HEK293 (cell line): ENCODE measurements at regions not wholly inside any gene's neighbourhood (a gene's known extent, or its start where the extent isn't known, plus 50 kb on each side); places are given as distances from the start of the nearest gene placed in this dataset.

Source experiments
- CTCF ChIA-PET: fragments of 350-600 bp; formaldehyde crosslinking; extraction: SDS; loops from one replicate; lab custom pipeline; 2021; ENCODE audit warnings: antibody characterized with exemption; lab: Yijun Ruan, JAX
- POLR2A ChIA-PET: fragments of 300-600 bp; formaldehyde crosslinking; extraction: SDS; loops from one replicate; lab custom pipeline; 2020; ENCODE audit warnings: antibody characterized with exemption, inconsistent platforms; lab: Yijun Ruan, JAX
- H3K27ac ChIP-seq: fragments of 200-500 bp; sonication (Bioruptor generic); 2 replicates; pipeline ENCODE4 v1.5.1; 2014; ENCODE audit warnings: low read depth, low read length, control low read depth, inconsistent platforms; ENCODE audit errors: extremely low read depth
- H3K36me3 ChIP-seq, 2 experiments: fragments of 200-500 bp in 1 of 2; sonication (Bioruptor generic) in 1 of 2; 1 replicate in 1 of 2; 2 replicates in 1 of 2; pipeline ENCODE4 v1.5.1; 2014 to 2017; ENCODE audit warnings: inconsistent platforms in 2 of 2, low read length in 2 of 2; ENCODE audit not compliant: control insufficient read depth in 2 of 2, insufficient read depth in 1 of 2
- H3K4me1 ChIP-seq: fragments of 200-500 bp; sonication (Bioruptor generic); 2 replicates; pipeline ENCODE4 v1.5.1; 2014; ENCODE audit warnings: mild to moderate bottlenecking, low read length, inconsistent platforms; ENCODE audit not compliant: control insufficient read depth, insufficient read depth
- H3K4me3 ChIP-seq: 2 replicates; pipeline ENCODE4 v1.5.1; 2011; ENCODE audit warnings: low read depth, mild to moderate bottlenecking, control low read depth, low read length, moderate library complexity
- H3K9me3 ChIP-seq: fragments of 200-500 bp; sonication (Bioruptor generic); 2 replicates; pipeline ENCODE4 v1.5.1; 2014; ENCODE audit warnings: low read depth, low read length, inconsistent platforms; ENCODE audit not compliant: control insufficient read depth, insufficient read depth
- CTCF ChIP-seq: fragments of 450-650 bp; formaldehyde crosslinking; IDR thresholded peaks from 2 replicates; pipeline ENCODE4 v1.5.1; 2016; ENCODE audit warnings: missing biosample characterization, missing genetic modification characterization
- ELK4 ChIP-seq: IDR thresholded peaks from 2 replicates; pipeline ENCODE4 v1.6.1; 2011; ENCODE audit warnings: mild to moderate bottlenecking, low read depth, low read length, borderline replicate concordance
- GLI4 ChIP-seq: fragments of 450-650 bp; formaldehyde crosslinking; IDR thresholded peaks from 2 replicates; pipeline ENCODE4 v1.5.1; 2016; ENCODE audit warnings: missing biosample characterization, missing genetic modification characterization
- HIC1 ChIP-seq: fragments of 450-650 bp; formaldehyde crosslinking; IDR thresholded peaks from 2 replicates; pipeline ENCODE4 v1.5.1; 2016; ENCODE audit warnings: missing biosample characterization, missing genetic modification characterization
- HOXD13 ChIP-seq: sonication (generic); formaldehyde crosslinking; IDR thresholded peaks from 2 replicates; pipeline ENCODE4 v1.8.0; 2022; ENCODE audit warnings: missing genetic modification reagents, borderline replicate concordance
- KLF8 ChIP-seq: fragments of 450-650 bp; formaldehyde crosslinking; IDR thresholded peaks from 2 replicates; pipeline ENCODE4 v1.5.1; 2016; ENCODE audit warnings: missing biosample characterization, missing genetic modification characterization
- OSR2 ChIP-seq: fragments of 450-650 bp; formaldehyde crosslinking; IDR thresholded peaks from 2 replicates; pipeline ENCODE4 v1.5.1; 2016; ENCODE audit warnings: missing biosample characterization, missing genetic modification characterization
- PRDM10 ChIP-seq: fragments of 450-650 bp; formaldehyde crosslinking; IDR thresholded peaks from 2 replicates; pipeline ENCODE4 v1.5.1; 2016; ENCODE audit warnings: missing biosample characterization, missing genetic modification characterization
- SALL2 ChIP-seq: fragments of 450-650 bp; formaldehyde crosslinking; IDR thresholded peaks from 2 replicates; pipeline ENCODE4 v1.5.0; 2017; ENCODE audit warnings: missing biosample characterization, mild to moderate bottlenecking, missing genetic modification characterization, borderline replicate concordance
- ZBTB20 ChIP-seq: fragments of 450-650 bp; formaldehyde crosslinking; IDR thresholded peaks from 2 replicates; pipeline ENCODE4 v1.5.1; 2016; ENCODE audit warnings: missing biosample characterization, missing genetic modification characterization
- ZFHX2 ChIP-seq: fragments of 450-650 bp; formaldehyde crosslinking; conservative IDR thresholded peaks from 2 replicates; pipeline ENCODE4 v1.5.1; 2016; ENCODE audit warnings: missing biosample characterization, missing genetic modification characterization
- ZNF132 ChIP-seq: fragments of 450-650 bp; formaldehyde crosslinking; IDR thresholded peaks from 2 replicates; pipeline ENCODE4 v1.5.1; 2017; ENCODE audit warnings: missing biosample characterization, missing genetic modification characterization, borderline replicate concordance
- ZNF23 ChIP-seq: fragments of 450-650 bp; formaldehyde crosslinking; IDR thresholded peaks from 2 replicates; pipeline ENCODE4 v1.5.1; 2016; ENCODE audit warnings: missing biosample characterization, missing genetic modification characterization, borderline replicate concordance
- ZNF24 ChIP-seq: fragments of 450-650 bp; formaldehyde crosslinking; IDR thresholded peaks from 2 replicates; pipeline ENCODE4 v1.5.1; 2016; ENCODE audit warnings: missing biosample characterization, missing genetic modification characterization
- ZNF311 ChIP-seq: fragments of 450-650 bp; formaldehyde crosslinking; IDR thresholded peaks from 2 replicates; pipeline ENCODE4 v1.5.1; 2017; ENCODE audit warnings: missing biosample characterization, missing genetic modification characterization, borderline replicate concordance
- ZNF341 ChIP-seq: fragments of 450-650 bp; formaldehyde crosslinking; IDR thresholded peaks from 2 replicates; pipeline ENCODE4; 2016; ENCODE audit warnings: low read depth, missing biosample characterization, missing genetic modification characterization
- ZNF416 ChIP-seq: fragments of 450-650 bp; formaldehyde crosslinking; IDR thresholded peaks from 2 replicates; pipeline ENCODE4 v1.5.1; 2016; ENCODE audit warnings: missing biosample characterization, missing genetic modification characterization
- ZNF426 ChIP-seq: fragments of 450-650 bp; formaldehyde crosslinking; IDR thresholded peaks from 2 replicates; pipeline ENCODE4 v1.5.1; 2017; ENCODE audit warnings: missing biosample characterization, missing genetic modification characterization, mild to moderate bottlenecking, inconsistent platforms, moderate library complexity
- ZNF510 ChIP-seq: fragments of 450-650 bp; formaldehyde crosslinking; IDR thresholded peaks from 2 replicates; pipeline ENCODE4 v1.5.1; 2018; ENCODE audit warnings: mild to moderate bottlenecking, missing genetic modification characterization, missing biosample characterization; ENCODE audit not compliant: insufficient replicate concordance
- ZNF514 ChIP-seq: fragments of 450-650 bp; formaldehyde crosslinking; IDR thresholded peaks from 2 replicates; pipeline ENCODE4 v1.5.1; 2016; ENCODE audit warnings: missing biosample characterization, missing genetic modification characterization
- ZNF571 ChIP-seq: fragments of 450-650 bp; formaldehyde crosslinking; IDR thresholded peaks from 2 replicates; pipeline ENCODE4 v1.5.0; 2017; ENCODE audit warnings: missing biosample characterization, missing genetic modification characterization
- ZNF585B ChIP-seq: fragments of 450-650 bp; formaldehyde crosslinking; IDR thresholded peaks from 2 replicates; pipeline ENCODE4 v1.5.1; 2016; ENCODE audit warnings: missing biosample characterization, missing genetic modification characterization
- ZNF623 ChIP-seq: fragments of 450-650 bp; formaldehyde crosslinking; IDR thresholded peaks from 2 replicates; pipeline ENCODE4 v1.5.1; 2016; ENCODE audit warnings: missing biosample characterization, missing genetic modification characterization
- ZNF654 ChIP-seq: fragments of 450-650 bp; formaldehyde crosslinking; IDR thresholded peaks from 2 replicates; pipeline ENCODE4 v1.5.1; 2016; ENCODE audit warnings: low read depth, missing biosample characterization, missing genetic modification characterization
- ZNF704 ChIP-seq: fragments of 450-650 bp; formaldehyde crosslinking; IDR thresholded peaks from 2 replicates; pipeline ENCODE4 v1.5.1; 2016; ENCODE audit warnings: missing biosample characterization, missing genetic modification characterization
- ZSCAN23 ChIP-seq: fragments of 450-650 bp; formaldehyde crosslinking; IDR thresholded peaks from 2 replicates; pipeline ENCODE4 v1.5.1; 2016; ENCODE audit warnings: missing biosample characterization, missing genetic modification characterization

GRCh38 chr3:3559786-3560185, 239.4 kb upstream of the LRRN1 start (continued):
- no peak for TF ChIP-seq ZNF514 (tag by site-specific recombination)
- TF ChIP-seq ZNF426 (tag by site-specific recombination) = no peak
- no peak for TF ChIP-seq ZNF311 (tag by site-specific recombination)
- TF ChIP-seq CTCF (tag by site-specific recombination) = no peak
- TF ChIP-seq ZNF704 = no peak
- TF ChIP-seq ZFHX2 (tag by site-specific recombination) = no peak
- no peak for TF ChIP-seq ZNF24 (tag by site-specific recombination)
- no peak for TF ChIP-seq KLF8 (tag by site-specific recombination)
- TF ChIP-seq ZNF623 (tag by site-specific recombination) = no peak
- no peak for TF ChIP-seq ZNF341 (tag by site-specific recombination)

- Histone ChIP-seq H3K4me3 (no peak overlapping the region), H3K9me3 (no peaks in the 10 kb centered on the region), H3K4me1 (no peaks in the 10 kb centered on the region), H3K27ac (no peak overlapping the region), H3K36me3 (no peaks in the 10 kb centered on the region)
- ChIA-PET CTCF (interaction anchor here (0.5 kb wide), 1 partner anchor 170 kb away, joined by 3 read pairs; no protein-coding TSS in a partner anchor), POLR2A (no interaction called here)
- TF ChIP-seq ELK4 (no peak), PRDM10 (no peak), ZNF416 (tag by site-specific recombination) (no peak), OSR2 (tag by site-specific recombination) (no peak), ZBTB20 (tag by site-specific recombination) (no peak), ZNF23 (tag by site-specific recombination) (no peak), ZSCAN23 (tag by site-specific recombination) (no peak), ZFHX2 (tag by site-specific recombination) (no peak), SALL2 (tag by site-specific recombination) (no peak), HIC1 (no peak), ZNF585B (no peak), ZNF132 (no peak), ZNF426 (tag by site-specific recombination) (no peak), ZNF510 (tag by site-specific recombination) (no peak), HOXD13 (CRISPR knock-in tag) (no peak), ZNF571 (tag by site-specific recombination) (no peak), GLI4 (tag by site-specific recombination) (no peak), ZNF654 (tag by site-specific recombination) (no peak)
Observed at GRCh38 chr3:3556078-3556477, 243.2 kb upstream of the LRRN1 start.
